GM12892 (cell line): ENCODE measurements at regions not wholly inside any gene's neighbourhood (a gene's known extent, or its start where the extent isn't known, plus 50 kb on each side); places are given as distances from the start of the nearest gene placed in this dataset.

Experiments used
- POLR2A ChIP-seq: IDR thresholded peaks from 2 replicates; pipeline ENCODE4 v1.6.1; 2011; ENCODE audit warnings: low read depth, low read length, control low read depth
- POLR2AphosphoS5 ChIP-seq: IDR thresholded peaks from 2 replicates; pipeline ENCODE4 v1.6.1; 2011; ENCODE audit warnings: low read depth, low read length, control low read depth
- TAF1 ChIP-seq: IDR thresholded peaks from 2 replicates; pipeline ENCODE4 v1.6.1; 2011; ENCODE audit warnings: low read depth, mild to moderate bottlenecking, control low read depth, low read length, borderline replicate concordance

DNA sequence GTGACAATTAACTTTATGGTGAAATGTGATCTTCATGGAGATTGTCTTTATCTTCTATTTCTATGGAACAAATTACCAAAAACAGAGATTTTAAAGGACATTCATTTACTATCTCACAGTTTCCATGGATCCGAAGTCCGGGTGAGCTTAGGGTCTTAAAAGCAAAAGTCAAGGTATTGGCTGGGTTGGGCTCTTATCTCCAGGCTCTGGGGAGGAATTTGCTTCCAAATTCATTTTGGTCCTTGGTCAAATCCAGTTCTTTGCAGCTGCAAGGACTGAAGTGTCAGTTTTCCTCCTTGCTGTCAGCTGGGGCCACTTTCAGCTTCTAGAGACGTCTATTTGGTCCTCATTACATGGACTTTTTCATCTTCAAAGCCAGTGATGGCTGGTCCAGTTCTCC, 395.8 kb upstream of the MAF start:
- no peak for TF ChIP-seq POLR2AphosphoS5
- TF ChIP-seq TAF1, result no peak
- no peak for TF ChIP-seq POLR2A
